ENCODE measurements at regions not wholly inside any gene's neighbourhood (a gene's known extent, or its start where the extent isn't known, plus 50 kb on each side); places are given as distances from the start of the nearest gene placed in this dataset.

GRCh38 chr10:78695846-78696245 is 372.9 kb upstream of the ZMIZ1 start:
- Histone ChIP-seq H3K9me3 (replicated peaks in 1 of 11) (no peaks in the 10 kb centered on the region), H3K4me1 (peaks cover 11 to 26% (median 16%) of the 10 kb centered on the region in 10 experiments; a peak in 19 of 20 replicates), H3K36me3 (no peaks in the 10 kb centered on the region), H3K4me3 (no peak overlapping the region), H4K20me1 (no peaks in the 10 kb centered on the region), H3K9ac (no peak overlapping the region), H3K4me2 (no peak overlapping the region), H3K27ac (no peak overlapping the region), H3K27me3 (no peaks in the 10 kb centered on the region)
- TF ChIP-seq Cebpa-rat (IDR thresholded peaks at IDR 0.05): no peak

GRCh38 chr10:78696791-78697395 is 371.9 kb upstream of the ZMIZ1 start:
- H3K4me1 ChIP-seq: peaks cover 11 to 29% (median 23%) of the 10 kb centered on the region in 10 experiments; a peak in 19 of 20 replicates
- H4K20me1 ChIP-seq: no peaks in the 10 kb centered on the region
- no peak overlapping the region for H3K9ac ChIP-seq
- no peak overlapping the region for H3K4me3 ChIP-seq
- H3K36me3 ChIP-seq: no peaks in the 10 kb centered on the region
- no peaks in the 10 kb centered on the region for H3K9me3 ChIP-seq (replicated peaks in 1 of 11)
- H3K27me3 ChIP-seq: no peaks in the 10 kb centered on the region
- no peak for TF ChIP-seq Cebpa-rat (IDR thresholded peaks at IDR 0.05)
- H3K4me2 ChIP-seq: no peak overlapping the region
- H3K27ac ChIP-seq: no peak overlapping the region

- no peak for TF ChIP-seq Cebpa-rat (IDR thresholded peaks at IDR 0.05)
- H4K20me1 ChIP-seq: no peaks in the 10 kb centered on the region
- H3K27ac ChIP-seq: no peak overlapping the region
- peaks cover 11 to 35% (median 23%) of the 10 kb centered on the region in 10 experiments; a peak in 19 of 20 replicates for H3K4me1 ChIP-seq
- no peaks in the 10 kb centered on the region for H3K9me3 ChIP-seq (replicated peaks in 1 of 11)
- no peaks in the 10 kb centered on the region for H3K27me3 ChIP-seq
- H3K9ac ChIP-seq: no peak overlapping the region
- no peaks in the 10 kb centered on the region for H3K36me3 ChIP-seq
- H3K4me2 ChIP-seq: peak overlapping the region; percentile 13 to 64 (median 49); a peak in 21 of 22 replicates
- no peak overlapping the region for H3K4me3 ChIP-seq
Measured at GRCh38 chr10:78699971-78700370, 368.8 kb upstream of the ZMIZ1 start.

- Histone ChIP-seq H3K9ac (no peak overlapping the region), H3K27ac (no peak overlapping the region), H3K9me3 (replicated peaks in 1 of 11) (no peaks in the 10 kb centered on the region), H3K4me2 (peak overlapping the region; percentile 13 to 64 (median 49)), H3K36me3 (no peaks in the 10 kb centered on the region), H3K27me3 (no peaks in the 10 kb centered on the region), H4K20me1 (no peaks in the 10 kb centered on the region), H3K4me3 (no peak overlapping the region), H3K4me1 (peaks cover 11 to 35% (median 23%) of the 10 kb centered on the region in 10 experiments; a peak in 19 of 20 replicates)
- TF ChIP-seq Cebpa-rat (IDR thresholded peaks at IDR 0.05): no peak
Measured at GRCh38 chr10:78700413-78700812, 368.4 kb upstream of the ZMIZ1 start.

GRCh38 chr10:78700816-78701520 is 367.8 kb upstream of the ZMIZ1 start:
- no peaks in the 10 kb centered on the region for H3K36me3 ChIP-seq
- H3K4me2 ChIP-seq: peak overlapping the region; percentile 13 to 64 (median 49)
- H3K9ac ChIP-seq: no peak overlapping the region
- H3K27ac ChIP-seq: no peak overlapping the region
- no peaks in the 10 kb centered on the region for H4K20me1 ChIP-seq
- no peaks in the 10 kb centered on the region for H3K9me3 ChIP-seq (replicated peaks in 1 of 11)
- H3K27me3 ChIP-seq: no peaks in the 10 kb centered on the region
- no peak for TF ChIP-seq Cebpa-rat (IDR thresholded peaks at IDR 0.05)
- H3K4me1 ChIP-seq: peaks cover 11 to 35% (median 23%) of the 10 kb centered on the region in 10 experiments; a peak in 19 of 20 replicates
- H3K4me3 ChIP-seq: no peak overlapping the region

GRCh38 chr10:78702186-78702585 is 366.6 kb upstream of the ZMIZ1 start:
- no peak for TF ChIP-seq Cebpa-rat (IDR thresholded peaks at IDR 0.05)
- peaks cover 11 to 35% (median 23%) of the 10 kb centered on the region in 10 experiments; a peak in 19 of 20 replicates for H3K4me1 ChIP-seq
- no peaks in the 10 kb centered on the region for H3K36me3 ChIP-seq

GRCh38 chr10:78702876-78703275 is 365.9 kb upstream of the ZMIZ1 start:
- no peak overlapping the region for H3K9ac ChIP-seq
- H3K27ac ChIP-seq: no peak overlapping the region
- no peaks in the 10 kb centered on the region for H3K36me3 ChIP-seq
- no peaks in the 10 kb centered on the region for H3K27me3 ChIP-seq
- TF ChIP-seq Cebpa-rat (IDR thresholded peaks at IDR 0.05): no peak
- H3K4me1 ChIP-seq: peaks cover 11 to 35% (median 23%) of the 10 kb centered on the region in 10 experiments; a peak in 19 of 20 replicates
- no peak overlapping the region for H3K4me3 ChIP-seq
- no peaks in the 10 kb centered on the region for H4K20me1 ChIP-seq
- no peak overlapping the region for H3K4me2 ChIP-seq
- H3K9me3 ChIP-seq (replicated peaks in 1 of 11): no peaks in the 10 kb centered on the region

More at GRCh38 chr10:78702186-78702585, 366.6 kb upstream of the ZMIZ1 start:
- no peaks in the 10 kb centered on the region for H4K20me1 ChIP-seq
- H3K27ac ChIP-seq: no peak overlapping the region
- no peak overlapping the region for H3K9ac ChIP-seq
- H3K9me3 ChIP-seq (replicated peaks in 1 of 11): no peaks in the 10 kb centered on the region
- no peaks in the 10 kb centered on the region for H3K27me3 ChIP-seq
- no peak overlapping the region for H3K4me3 ChIP-seq
- H3K4me2 ChIP-seq: no peak overlapping the region

- Histone ChIP-seq H3K27me3 (no peaks in the 10 kb centered on the region), H3K4me2 (no peak overlapping the region), H3K36me3 (no peaks in the 10 kb centered on the region), H3K4me3 (no peak overlapping the region), H3K4me1 (peaks cover 11 to 35% (median 23%) of the 10 kb centered on the region in 10 experiments; a peak in 19 of 20 replicates), H3K9ac (no peak overlapping the region), H3K27ac (no peak overlapping the region), H4K20me1 (no peaks in the 10 kb centered on the region), H3K9me3 (replicated peaks in 1 of 11) (no peaks in the 10 kb centered on the region)
- TF ChIP-seq Cebpa-rat (IDR thresholded peaks at IDR 0.05): no peak
Measured at GRCh38 chr10:78703593-78703992, 365.2 kb upstream of the ZMIZ1 start.

- no peak overlapping the region for H3K4me2 ChIP-seq
- no peak overlapping the region for H3K27ac ChIP-seq
- no peak for TF ChIP-seq Cebpa-rat (IDR thresholded peaks at IDR 0.05)
- H3K9ac ChIP-seq: no peak overlapping the region
- peaks cover 0 to 13% (median 8%) of the 10 kb centered on the region in 11 experiments; a peak in 14 of 22 replicates for H3K9me3 ChIP-seq (replicated peaks in 1 of 11)
- H3K27me3 ChIP-seq: no peaks in the 10 kb centered on the region
- H3K4me3 ChIP-seq: no peak overlapping the region
- no peaks in the 10 kb centered on the region for H3K36me3 ChIP-seq
- H3K4me1 ChIP-seq: peaks cover 0 to 15% (median under 1%) of the 10 kb centered on the region in 10 experiments; a peak in 7 of 20 replicates
- H4K20me1 ChIP-seq: no peaks in the 10 kb centered on the region
Measured at GRCh38 chr10:78706256-78706655, 362.5 kb upstream of the ZMIZ1 start.

Data from BLaER1 treated with 17β-estradiol and CSF1 and Interleukin-3, amounts not matched to agents 10 nM and 100 nM (cell line).